ENCODE measurements at regions not wholly inside any gene's neighbourhood (a gene's known extent, or its start where the extent isn't known, plus 50 kb on each side); places are given as distances from the start of the nearest gene placed in this dataset.

DNA sequence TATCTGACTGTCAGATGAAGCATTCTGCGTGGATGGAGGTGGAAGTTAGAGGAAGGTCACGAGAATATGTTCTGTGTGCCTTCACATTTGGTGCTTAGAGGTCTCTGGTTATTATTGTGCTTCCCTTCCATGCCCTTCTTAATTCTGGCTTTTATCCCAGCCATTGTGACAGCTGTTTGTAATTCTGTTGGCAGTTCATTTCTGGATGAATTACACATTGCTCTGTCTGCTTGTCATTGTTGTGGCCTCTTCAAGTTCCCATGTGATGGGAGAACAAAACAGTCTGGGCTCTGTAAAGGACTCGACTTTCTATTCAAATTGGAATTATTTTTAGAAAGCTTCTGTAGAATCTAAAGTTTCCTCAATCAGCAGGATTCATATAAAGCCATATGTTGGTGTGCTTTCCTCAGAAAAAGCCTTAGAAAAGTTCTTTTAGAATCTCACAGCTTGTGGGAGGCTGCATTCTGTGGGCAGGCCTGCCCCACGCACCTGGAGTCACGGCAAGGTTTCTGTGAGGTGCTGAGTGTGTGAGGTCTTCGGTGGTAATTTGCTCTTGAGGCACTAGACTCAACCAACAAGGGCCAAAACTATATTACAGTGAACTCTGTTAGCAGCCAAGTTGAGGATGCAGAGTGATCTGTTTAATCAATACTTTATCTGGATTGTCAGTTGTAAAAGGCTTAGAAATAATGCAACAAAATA lies 397.4 kb upstream of the AZI2 start:
- TF ChIP-seq, protein P1, sequence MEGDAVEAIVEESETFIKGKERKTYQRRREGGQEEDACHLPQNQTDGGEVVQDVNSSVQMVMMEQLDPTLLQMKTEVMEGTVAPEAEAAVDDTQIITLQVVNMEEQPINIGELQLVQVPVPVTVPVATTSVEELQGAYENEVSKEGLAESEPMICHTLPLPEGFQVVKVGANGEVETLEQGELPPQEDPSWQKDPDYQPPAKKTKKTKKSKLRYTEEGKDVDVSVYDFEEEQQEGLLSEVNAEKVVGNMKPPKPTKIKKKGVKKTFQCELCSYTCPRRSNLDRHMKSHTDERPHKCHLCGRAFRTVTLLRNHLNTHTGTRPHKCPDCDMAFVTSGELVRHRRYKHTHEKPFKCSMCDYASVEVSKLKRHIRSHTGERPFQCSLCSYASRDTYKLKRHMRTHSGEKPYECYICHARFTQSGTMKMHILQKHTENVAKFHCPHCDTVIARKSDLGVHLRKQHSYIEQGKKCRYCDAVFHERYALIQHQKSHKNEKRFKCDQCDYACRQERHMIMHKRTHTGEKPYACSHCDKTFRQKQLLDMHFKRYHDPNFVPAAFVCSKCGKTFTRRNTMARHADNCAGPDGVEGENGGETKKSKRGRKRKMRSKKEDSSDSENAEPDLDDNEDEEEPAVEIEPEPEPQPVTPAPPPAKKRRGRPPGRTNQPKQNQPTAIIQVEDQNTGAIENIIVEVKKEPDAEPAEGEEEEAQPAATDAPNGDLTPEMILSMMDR (IDR thresholded peaks at IDR 0.05), result no peak
- no peaks in the 10 kb centered on the region for H3K27me3 ChIP-seq (replicated peaks; ENCODE audit: insufficient read depth)
- no peak for ATAC-seq (ENCODE audit: insufficient number of reproducible peaks, low FRiP score, low read depth)
- H3K9me3 ChIP-seq, result peaks cover 7% of the 10 kb centered on the region
- no peak overlapping the region for H3K4me3 ChIP-seq
- H3K4me1 ChIP-seq (ENCODE audit: control insufficient read depth in 1 of 2, low read depth in 2 of 2), result peaks cover 0 to 39% of the 10 kb centered on the region in 2 donors
- H3K27ac ChIP-seq, result no peak overlapping the region
- no peaks in the 10 kb centered on the region for H3K36me3 ChIP-seq
- no peak for DNase-seq (ENCODE audit: low spot score)

DNA sequence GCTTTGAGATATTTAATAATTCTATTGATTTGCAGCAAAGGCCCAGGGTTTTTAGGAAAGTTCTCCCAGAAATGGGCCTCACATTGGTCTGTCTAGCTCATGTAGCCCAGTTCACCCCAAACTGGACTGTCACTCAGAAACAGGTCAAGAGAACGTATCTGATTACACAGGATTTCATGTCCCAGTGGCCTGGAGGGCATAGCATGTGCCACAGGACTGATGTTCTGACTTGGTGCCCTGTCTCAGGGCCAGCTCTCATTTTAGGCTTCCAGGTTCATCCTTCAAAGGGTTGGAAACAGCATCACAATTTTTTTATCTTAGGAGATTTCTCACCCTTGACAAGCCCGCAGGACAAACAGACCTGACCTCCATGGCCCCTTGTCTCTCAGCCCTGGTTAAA lies 398.4 kb upstream of the AZI2 start:
- peaks cover 0 to 34% of the 10 kb centered on the region in 2 donors for H3K4me1 ChIP-seq (ENCODE audit: control insufficient read depth in 1 of 2, low read depth in 2 of 2)
- TF ChIP-seq, protein P1 (IDR thresholded peaks at IDR 0.05), result no peak
- ATAC-seq (ENCODE audit: insufficient number of reproducible peaks, low FRiP score, low read depth) (no peak), DNase-seq (ENCODE audit: low spot score) (no peak)
- no peak overlapping the region for H3K4me3 ChIP-seq
- no peaks in the 10 kb centered on the region for H3K27me3 ChIP-seq (replicated peaks; ENCODE audit: insufficient read depth)
- no peaks in the 10 kb centered on the region for H3K36me3 ChIP-seq
- H3K27ac ChIP-seq, result no peak overlapping the region
- H3K9me3 ChIP-seq, result peaks cover 7% of the 10 kb centered on the region

DNA sequence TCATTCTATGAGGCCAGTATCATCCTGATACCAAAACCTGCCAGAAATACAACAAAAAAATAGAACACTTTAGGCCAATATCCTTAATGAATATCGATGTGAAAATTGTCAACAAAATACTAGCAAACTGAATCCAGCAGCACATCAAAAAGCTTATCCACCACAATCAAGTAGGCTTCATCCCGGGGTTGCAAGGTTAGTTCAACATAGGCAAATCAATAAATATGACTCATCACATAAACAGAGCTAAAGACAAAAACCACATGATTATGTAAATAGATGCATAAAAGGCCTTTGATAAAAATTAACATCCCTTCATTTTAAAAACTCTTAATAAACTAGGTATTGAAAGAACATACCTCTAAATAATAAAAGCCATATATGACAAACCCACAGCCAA lies 403.2 kb upstream of the AZI2 start:
- H3K9me3 ChIP-seq, result peaks cover 7% of the 10 kb centered on the region
- H3K4me1 ChIP-seq (ENCODE audit: control insufficient read depth in 1 of 2, low read depth in 2 of 2), result no peaks in the 10 kb centered on the region
- no peak overlapping the region for H3K27ac ChIP-seq
- H3K27me3 ChIP-seq (replicated peaks; ENCODE audit: insufficient read depth), result no peaks in the 10 kb centered on the region
- ATAC-seq (ENCODE audit: insufficient number of reproducible peaks, low FRiP score, low read depth) (no peak), DNase-seq (ENCODE audit: low spot score) (no peak)
- no peaks in the 10 kb centered on the region for H3K36me3 ChIP-seq
- TF ChIP-seq, protein P1 (IDR thresholded peaks at IDR 0.05), result no peak
- H3K4me3 ChIP-seq, result no peak overlapping the region

DNA sequence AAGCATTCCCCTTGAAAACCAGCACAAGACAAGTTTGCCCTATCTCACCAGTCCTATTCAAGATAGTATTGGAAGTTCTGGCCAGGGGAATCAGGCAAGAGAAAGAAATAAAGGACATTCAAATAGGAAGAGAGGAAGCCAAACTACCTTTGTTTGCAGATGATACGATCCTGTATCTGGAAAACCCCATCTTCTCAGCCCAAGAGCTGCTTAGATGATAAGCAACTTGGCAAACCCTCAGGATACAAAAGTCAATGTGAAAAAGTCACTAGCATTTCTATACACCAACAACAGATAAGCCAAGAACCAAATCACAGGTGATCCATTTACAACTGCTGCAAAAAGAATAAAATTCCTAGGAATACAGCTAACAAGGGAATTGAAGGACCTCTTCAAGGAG lies 403.7 kb upstream of the AZI2 start:
- DNase-seq (ENCODE audit: low spot score), result no peak
- TF ChIP-seq, protein P1 (IDR thresholded peaks at IDR 0.05), result no peak
- no peaks in the 10 kb centered on the region for H3K36me3 ChIP-seq
- no peak overlapping the region for H3K27ac ChIP-seq
- H3K4me3 ChIP-seq, result no peak overlapping the region
- ATAC-seq (ENCODE audit: insufficient number of reproducible peaks, low FRiP score, low read depth), result no peak
- H3K9me3 ChIP-seq, result peaks cover 7% of the 10 kb centered on the region
- no peaks in the 10 kb centered on the region for H3K27me3 ChIP-seq (replicated peaks; ENCODE audit: insufficient read depth)
- no peaks in the 10 kb centered on the region for H3K4me1 ChIP-seq (ENCODE audit: control insufficient read depth in 1 of 2, low read depth in 2 of 2)

DNA sequence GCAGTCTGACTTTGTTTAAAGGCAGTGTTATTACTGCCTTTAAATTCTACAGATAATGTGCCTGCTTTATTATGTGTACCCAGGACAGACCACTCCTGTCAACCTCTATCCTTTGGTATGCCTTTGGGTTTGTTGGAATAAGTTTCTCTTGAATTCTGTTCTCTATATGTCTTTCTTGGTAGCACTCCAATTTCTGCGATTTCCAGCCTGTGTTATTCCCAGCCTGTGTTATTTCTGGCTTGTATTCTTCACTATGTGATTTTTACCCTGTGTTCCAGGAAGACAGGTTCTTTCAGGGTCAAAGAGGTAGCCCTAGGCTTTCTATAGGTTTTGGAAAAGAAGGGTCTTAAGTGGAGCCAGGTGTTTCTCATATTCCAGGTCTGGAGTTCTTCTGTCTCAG lies 407.4 kb upstream of the AZI2 start:
- Histone ChIP-seq H3K27me3 (replicated peaks; ENCODE audit: insufficient read depth) (no peaks in the 10 kb centered on the region), H3K4me1 (ENCODE audit: control insufficient read depth in 1 of 2, low read depth in 2 of 2) (no peaks in the 10 kb centered on the region), H3K36me3 (no peaks in the 10 kb centered on the region), H3K27ac (no peak overlapping the region), H3K4me3 (no peak overlapping the region), H3K9me3 (peaks cover under 1% of the 10 kb centered on the region)
- DNase-seq (ENCODE audit: low spot score) (no peak), ATAC-seq (ENCODE audit: insufficient number of reproducible peaks, low FRiP score, low read depth) (no peak)
- TF ChIP-seq, protein P1 (IDR thresholded peaks at IDR 0.05), result no peak
